IMR-90 (cell line): ENCODE measurements at regions not wholly inside any gene's neighbourhood (a gene's known extent, or its start where the extent isn't known, plus 50 kb on each side); places are given as distances from the start of the nearest gene placed in this dataset.

Experiments
- BHLHE40 ChIP-seq: fragments of 150-350 bp; IDR thresholded peaks from 2 replicates; pipeline ENCODE4 v1.6.1; 2016; ENCODE audit warnings: mild to moderate bottlenecking, low read depth, low read length
- CTCF ChIP-seq: conservative IDR thresholded peaks from 2 replicates; pipeline ENCODE4 v1.5.1; 2012; ENCODE audit warnings: mild to moderate bottlenecking, low read depth, low read length, improper control_type of control experiment
- FOS ChIP-seq: fragments of 150-350 bp; IDR thresholded peaks from 2 replicates; pipeline ENCODE4 v1.6.1; 2016; ENCODE audit warnings: low read depth, low read length
- POLR2A ChIP-seq: IDR thresholded peaks from 2 replicates; pipeline ENCODE4 v1.6.1; 2012; ENCODE audit warnings: mild to moderate bottlenecking, low read depth, low read length
- RAD21 ChIP-seq: IDR thresholded peaks from 2 replicates; pipeline ENCODE4 v1.6.1; 2012; ENCODE audit warnings: low read length, improper control_type of control experiment
- SMC3 ChIP-seq: fragments of 150-350 bp; IDR thresholded peaks from 2 replicates; pipeline ENCODE4 v1.6.1; 2016; ENCODE audit warnings: low read depth, mild to moderate bottlenecking, antibody characterized with exemption, low read length, moderate library complexity
- USF2 ChIP-seq: fragments of 150-350 bp; IDR thresholded peaks from 2 replicates; pipeline ENCODE4 v1.6.1; 2017; ENCODE audit warnings: mild to moderate bottlenecking, antibody characterized with exemption, low read length, low read depth
- TF ChIP-seq, protein P1 (sequence below): fragments of 150-350 bp; IDR thresholded peaks from 2 replicates; pipeline ENCODE4 v1.6.1; 2016; ENCODE audit warnings: low read depth, mild to moderate bottlenecking, low read length, moderate library complexity, borderline replicate concordance

GRCh38 chr2:217412277-217412676 lies 552.4 kb upstream of the TNP1 start:
- no peak for TF ChIP-seq CTCF
- TF ChIP-seq, protein P1, sequence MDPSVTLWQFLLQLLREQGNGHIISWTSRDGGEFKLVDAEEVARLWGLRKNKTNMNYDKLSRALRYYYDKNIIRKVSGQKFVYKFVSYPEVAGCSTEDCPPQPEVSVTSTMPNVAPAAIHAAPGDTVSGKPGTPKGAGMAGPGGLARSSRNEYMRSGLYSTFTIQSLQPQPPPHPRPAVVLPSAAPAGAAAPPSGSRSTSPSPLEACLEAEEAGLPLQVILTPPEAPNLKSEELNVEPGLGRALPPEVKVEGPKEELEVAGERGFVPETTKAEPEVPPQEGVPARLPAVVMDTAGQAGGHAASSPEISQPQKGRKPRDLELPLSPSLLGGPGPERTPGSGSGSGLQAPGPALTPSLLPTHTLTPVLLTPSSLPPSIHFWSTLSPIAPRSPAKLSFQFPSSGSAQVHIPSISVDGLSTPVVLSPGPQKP: no peak
- TF ChIP-seq SMC3: no peak
- TF ChIP-seq RAD21: no peak
- no peak for TF ChIP-seq POLR2A
- no peak for TF ChIP-seq USF2
- no peak for TF ChIP-seq FOS
- no peak for TF ChIP-seq BHLHE40
